Glutamatergic neuron (in vitro differentiated cells): ENCODE measurements at regions not wholly inside any gene's neighbourhood (a gene's known extent, or its start where the extent isn't known, plus 50 kb on each side); places are given as distances from the start of the nearest gene placed in this dataset.
A peak's percentile ranks its signal among the peaks of the same experiment; 100 is the strongest.

Source experiments
- DNase-seq: peaks from one replicate; pipeline ENCODE4 v3.0.0; 2022
- H3K27ac Mint-ChIP-seq: one replicate; pipeline ENCODE4 v1.8.0; 2020; ENCODE audit warnings: mild to moderate bottlenecking, mixed read lengths, inconsistent platforms; ENCODE audit not compliant: unreplicated experiment
- H3K27me3 Mint-ChIP-seq: one replicate; pipeline ENCODE4 v1.8.0; 2020; ENCODE audit warnings: mild to moderate bottlenecking, moderate library complexity, mixed read lengths, inconsistent platforms; ENCODE audit not compliant: unreplicated experiment
- H3K36me3 Mint-ChIP-seq: one replicate; pipeline ENCODE4 v1.8.0; 2020; ENCODE audit warnings: mild to moderate bottlenecking, mixed read lengths, inconsistent platforms; ENCODE audit not compliant: unreplicated experiment
- H3K4me1 Mint-ChIP-seq: one replicate; pipeline ENCODE4 v1.8.0; 2020; ENCODE audit warnings: mild to moderate bottlenecking, low read depth, mixed read lengths, inconsistent platforms; ENCODE audit not compliant: unreplicated experiment
- H3K4me3 Mint-ChIP-seq: one replicate; pipeline ENCODE4 v1.8.0; 2020; ENCODE audit warnings: mild to moderate bottlenecking, mixed read lengths, inconsistent platforms; ENCODE audit not compliant: unreplicated experiment
- H3K9me3 Mint-ChIP-seq: one replicate; pipeline ENCODE4 v1.8.0; 2020; ENCODE audit warnings: mild to moderate bottlenecking, moderate library complexity, mixed read lengths, inconsistent platforms; ENCODE audit not compliant: unreplicated experiment
- CTCF ChIP-seq: fragments of 200-600 bp; sonication (generic); IDR thresholded peaks from one replicate; pipeline ENCODE4 v1.5.0; 2021; ENCODE audit not compliant: partially characterized antibody, unreplicated experiment

GRCh38 chr6:137995371-137995770 lies 111.8 kb downstream of the PERP start:
- Mint-ChIP-seq H3K27me3 (no peaks in the 10 kb centered on the region), H3K4me1 (no peaks in the 10 kb centered on the region), H3K4me3 (no peak overlapping the region), H3K36me3 (peaks cover 6% of the 10 kb centered on the region), H3K9me3 (no peaks in the 10 kb centered on the region), H3K27ac (no peak overlapping the region)
- no peak for TF ChIP-seq CTCF
- no peak for DNase-seq

- no peak for TF ChIP-seq CTCF
- Mint-ChIP-seq H3K4me1 (no peaks in the 10 kb centered on the region), H3K4me3 (no peak overlapping the region), H3K27ac (no peak overlapping the region), H3K9me3 (no peaks in the 10 kb centered on the region), H3K27me3 (no peaks in the 10 kb centered on the region), H3K36me3 (peaks cover 6% of the 10 kb centered on the region)
- no peak for DNase-seq
Observed at GRCh38 chr6:137998461-137999019, 108.7 kb downstream of the PERP start.

GRCh38 chr6:137999815-138000214 lies 107.4 kb downstream of the PERP start:
- no peak for TF ChIP-seq CTCF
- H3K36me3 Mint-ChIP-seq, result peaks cover 6% of the 10 kb centered on the region
- H3K4me1 Mint-ChIP-seq, result no peaks in the 10 kb centered on the region
- no peaks in the 10 kb centered on the region for H3K9me3 Mint-ChIP-seq
- DNase-seq, result no peak
- no peaks in the 10 kb centered on the region for H3K27me3 Mint-ChIP-seq
- no peak overlapping the region for H3K27ac Mint-ChIP-seq
- H3K4me3 Mint-ChIP-seq, result no peak overlapping the region

- Mint-ChIP-seq H3K36me3 (no peaks in the 10 kb centered on the region), H3K4me1 (no peaks in the 10 kb centered on the region), H3K4me3 (no peak overlapping the region), H3K9me3 (no peaks in the 10 kb centered on the region), H3K27ac (no peak overlapping the region), H3K27me3 (no peaks in the 10 kb centered on the region)
- no peak for TF ChIP-seq CTCF
- DNase-seq, result no peak
Observed at GRCh38 chr6:138000941-138001340, 106.3 kb downstream of the PERP start.

- peak; percentile 86 for TF ChIP-seq CTCF
- peak; percentile 54 for DNase-seq
- Mint-ChIP-seq H3K27me3 (no peaks in the 10 kb centered on the region), H3K4me3 (no peak overlapping the region), H3K27ac (no peak overlapping the region), H3K9me3 (no peaks in the 10 kb centered on the region), H3K4me1 (no peaks in the 10 kb centered on the region), H3K36me3 (no peaks in the 10 kb centered on the region)
Observed at GRCh38 chr6:138001750-138002349, 105.4 kb downstream of the PERP start.
